PFSK-1 (cell line): ENCODE measurements at regions not wholly inside any gene's neighbourhood (a gene's known extent, or its start where the extent isn't known, plus 50 kb on each side); places are given as distances from the start of the nearest gene placed in this dataset.

Source experiments
- FOXP2 ChIP-seq: optimal IDR thresholded peaks from 2 replicates; pipeline ENCODE3; 2011; ENCODE audit warnings: borderline replicate concordance, control low read depth, inconsistent platforms; ENCODE audit not compliant: insufficient read depth; ENCODE audit errors: extremely low read length, extremely low read depth
- POLR2AphosphoS5 ChIP-seq: IDR thresholded peaks from 2 replicates; pipeline ENCODE4 v1.6.1; 2012; ENCODE audit warnings: low read depth, mild to moderate bottlenecking, control low read depth, low read length, moderate library complexity
- REST ChIP-seq, 2 experiments: IDR thresholded peaks; 2 replicates each; pipeline versions ENCODE4 v1.6.1 to v1.8.0; 2011 to 2012; ENCODE audit warnings: low read depth in 2 of 2, low read length in 2 of 2, control low read depth in 1 of 2, inconsistent platforms in 1 of 2, mild to moderate bottlenecking in 1 of 2, moderate library complexity in 1 of 2; ENCODE audit not compliant: insufficient read depth in 1 of 2
- SIN3A ChIP-seq: IDR thresholded peaks from 2 replicates; pipeline ENCODE4 v1.6.1; 2012; ENCODE audit warnings: mild to moderate bottlenecking, low read length, moderate library complexity, borderline replicate concordance; ENCODE audit not compliant: insufficient read depth
- TAF1 ChIP-seq: IDR thresholded peaks from 2 replicates; pipeline ENCODE4 v1.6.1; 2012; ENCODE audit warnings: low read length, control low read depth, borderline replicate concordance; ENCODE audit not compliant: insufficient read depth

GRCh38 chr1:200496937-200497336 lies 87.1 kb upstream of the ZNF281 start:
- TF ChIP-seq REST (IDR thresholded peaks at IDR 0.05; ENCODE audit: insufficient read depth in 1 of 2, low read depth in 2 of 2, low read length in 2 of 2) (peak in 1 of 2 experiments; percentile 84; a peak in 2 of 4 replicates), FOXP2 (no peak)

GRCh38 chr1:200495901-200496300 lies 86.1 kb upstream of the ZNF281 start:
- no peak for TF ChIP-seq TAF1
- TF ChIP-seq FOXP2, result no peak
- TF ChIP-seq POLR2AphosphoS5, result no peak
- no peak for TF ChIP-seq REST (IDR thresholded peaks at IDR 0.05; ENCODE audit: insufficient read depth in 1 of 2, low read depth in 2 of 2, low read length in 2 of 2)
- no peak for TF ChIP-seq SIN3A

DNA sequence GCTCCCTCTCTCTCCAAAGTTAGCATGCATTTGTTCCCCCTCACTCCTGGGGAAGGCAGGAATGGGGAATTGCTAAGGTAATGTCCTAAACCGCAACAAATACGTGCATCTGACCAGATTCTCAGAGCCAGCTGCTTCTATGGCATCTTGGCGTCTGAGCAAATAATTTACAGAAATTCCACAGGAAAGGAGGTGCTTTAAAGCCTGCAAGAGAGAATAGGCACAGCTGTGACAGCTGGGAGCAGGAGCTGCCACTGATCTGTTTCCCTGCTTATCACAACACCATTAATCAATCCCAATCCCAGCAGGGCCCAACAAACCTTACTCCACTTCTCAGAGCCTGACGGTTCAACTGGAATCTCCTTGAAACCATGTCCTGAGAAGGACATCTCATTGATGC lies 83.5 kb upstream of the ZNF281 start:
- no peak for TF ChIP-seq SIN3A
- no peak for TF ChIP-seq TAF1
- no peak for TF ChIP-seq FOXP2
- TF ChIP-seq REST (IDR thresholded peaks at IDR 0.05; ENCODE audit: insufficient read depth in 1 of 2, low read depth in 2 of 2, low read length in 2 of 2), result no peak
- TF ChIP-seq POLR2AphosphoS5, result no peak

DNA sequence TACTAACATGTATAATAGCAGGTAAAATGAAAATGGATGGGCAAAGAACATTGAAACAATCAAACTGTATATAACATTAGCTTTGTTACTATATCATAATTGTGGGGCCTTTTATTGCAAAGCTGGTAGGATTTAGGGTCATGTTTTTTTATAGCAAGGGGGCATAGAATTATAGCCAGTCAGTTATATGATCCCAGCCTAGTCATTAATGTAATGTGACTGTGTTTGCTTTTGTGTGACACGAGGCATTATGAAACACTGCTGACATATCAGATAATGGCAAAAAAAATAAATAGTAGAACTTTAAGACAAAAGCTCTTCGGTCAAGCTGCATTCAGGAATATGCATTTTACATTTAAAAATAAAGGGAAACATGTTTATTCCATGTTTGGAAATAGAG lies 81.3 kb upstream of the ZNF281 start:
- TF ChIP-seq TAF1, result no peak
- TF ChIP-seq FOXP2, result no peak
- no peak for TF ChIP-seq REST (IDR thresholded peaks at IDR 0.05; ENCODE audit: insufficient read depth in 1 of 2, low read depth in 2 of 2, low read length in 2 of 2)
- no peak for TF ChIP-seq POLR2AphosphoS5
- no peak for TF ChIP-seq SIN3A

- TF ChIP-seq FOXP2, result no peak
- TF ChIP-seq POLR2AphosphoS5, result no peak
- no peak for TF ChIP-seq TAF1
- TF ChIP-seq SIN3A, result no peak
- TF ChIP-seq REST (IDR thresholded peaks at IDR 0.05; ENCODE audit: insufficient read depth in 1 of 2, low read depth in 2 of 2, low read length in 2 of 2), result no peak
Measured at GRCh38 chr1:200490183-200490582, 80.3 kb upstream of the ZNF281 start.
